H1 (cell line): ENCODE measurements at regions not wholly inside any gene's neighbourhood (a gene's known extent, or its start where the extent isn't known, plus 50 kb on each side); places are given as distances from the start of the nearest gene placed in this dataset.

Experiments used
- CTCF ChIA-PET: fragments of 300-600 bp; sonication (Branson Sonifier 250); formaldehyde crosslinking; loops from one replicate; lab custom pipeline; 2021; ENCODE audit not compliant: partially characterized antibody; lab: Charles Lee
- POLR2A ChIA-PET: fragments of 300-600 bp; sonication (Branson Sonifier 250); formaldehyde crosslinking; loops from one replicate; lab custom pipeline; 2021; ENCODE audit warnings: inconsistent platforms; ENCODE audit not compliant: partially characterized antibody; lab: Charles Lee
- DNase-seq, 2 experiments: peaks; one replicate each; pipeline versions ENCODE4 v3.0.0 to v3.0.0-alpha.2; 2010 to 2022; ENCODE audit warnings: low spot score in 2 of 2, low read depth in 1 of 2, mixed read lengths in 1 of 2
- FAIRE-seq: peaks from 2 replicates; lab custom pipeline; 2011; peaks lifted over from hg19 to GRCh38; lab: Jason Lieb, UNC
- H2AFZ ChIP-seq: 2 replicates; pipeline ENCODE4 v1.8.1; 2012; ENCODE audit warnings: low read length, inconsistent platforms
- H2AK5ac ChIP-seq: 2 replicates; pipeline ENCODE4 v1.6.1; 2013; ENCODE audit warnings: low read depth, low read length
- H2BK120ac ChIP-seq: replicated peaks from 2 replicates; pipeline ENCODE3; 2013; ENCODE audit warnings: low read depth, low read length, inconsistent platforms
- H2BK12ac ChIP-seq: 2 replicates; pipeline ENCODE4 v1.6.1; 2013; ENCODE audit warnings: low read depth, low read length
- H2BK15ac ChIP-seq: 2 replicates; pipeline ENCODE4 v1.6.1; 2013; ENCODE audit warnings: low read length
- H2BK20ac ChIP-seq: 2 replicates; pipeline ENCODE4 v1.6.1; 2013; ENCODE audit warnings: low read length
- H2BK5ac ChIP-seq: 2 replicates; pipeline ENCODE4 v1.6.1; 2013; ENCODE audit warnings: low read depth, low read length
- H3K14ac ChIP-seq: 2 replicates; pipeline ENCODE4 v1.6.1; 2013; ENCODE audit warnings: inconsistent platforms; ENCODE audit not compliant: insufficient read length
- H3K18ac ChIP-seq: 2 replicates; pipeline ENCODE4 v1.6.1; 2013; ENCODE audit warnings: low read length; ENCODE audit errors: extremely low read depth
- H3K23ac ChIP-seq: 2 replicates; pipeline ENCODE4 v1.6.1; 2013; ENCODE audit warnings: inconsistent platforms; ENCODE audit not compliant: insufficient read length
- H3K23me2 ChIP-seq: 2 replicates; pipeline ENCODE4 v1.6.1; 2013; ENCODE audit warnings: low read depth, low read length
- H3K27ac ChIP-seq: 2 replicates; pipeline ENCODE4 v1.6.1; 2011; ENCODE audit warnings: low read depth, low read length, inconsistent platforms
- H3K27me3 ChIP-seq, 4 experiments: replicated peaks in 1 of 4; 1 replicate in 1 of 4; 2 replicates in 3 of 4; pipeline versions ENCODE4 v1.6.1 to v1.8.1; 2011 to 2013; ENCODE audit warnings: low read length in 3 of 4, mild to moderate bottlenecking in 3 of 4, inconsistent platforms in 2 of 4, mixed read lengths in 2 of 4, moderate library complexity in 1 of 4; ENCODE audit not compliant: control insufficient read depth in 3 of 4, insufficient read depth in 3 of 4; ENCODE audit errors: extremely low read depth in 1 of 4
- H3K36me3 ChIP-seq, 4 experiments: 2 replicates each; pipeline versions ENCODE4 v1.6.1 to v1.8.1; 2011 to 2013; ENCODE audit warnings: mild to moderate bottlenecking in 4 of 4, low read length in 3 of 4, moderate library complexity in 2 of 4, control low read depth in 1 of 4, inconsistent platforms in 1 of 4; ENCODE audit not compliant: insufficient read depth in 4 of 4, control insufficient read depth in 2 of 4
- H3K4ac ChIP-seq: replicated peaks from 2 replicates; pipeline ENCODE3; 2013; ENCODE audit warnings: low read length, low read depth, mixed read lengths, inconsistent platforms; ENCODE audit not compliant: insufficient read length
- H3K4me1 ChIP-seq, 4 experiments: replicated peaks in 1 of 4; 1 replicate in 1 of 4; 2 replicates in 3 of 4; pipeline versions ENCODE4 v1.6.1 to v1.8.1; 2011 to 2013; ENCODE audit warnings: low read length in 3 of 4, inconsistent platforms in 2 of 4, mixed read lengths in 1 of 4; ENCODE audit not compliant: insufficient read depth in 4 of 4, control insufficient read depth in 3 of 4
- H3K4me2 ChIP-seq, 2 experiments: 2 replicates each; pipeline versions ENCODE4 v1.6.1 to v1.8.1; 2011 to 2013; ENCODE audit warnings: low read depth in 2 of 2, low read length in 2 of 2, control low read depth in 1 of 2, inconsistent platforms in 1 of 2, mild to moderate bottlenecking in 1 of 2; ENCODE audit not compliant: insufficient read depth in 1 of 2
- H3K4me3 ChIP-seq, 4 experiments: fragments of 200-600, 300-600 bp in 1 of 4; sonication (generic), shearing (Covaris generic), sonication (Bioruptor Twin) in 1 of 4; 2 replicates each; pipeline versions ENCODE4 v1.5.1 to v1.8.1; 2011 to 2016; ENCODE audit warnings: low read length in 4 of 4, low read depth in 3 of 4, control low read depth in 2 of 4, inconsistent platforms in 2 of 4, mild to moderate bottlenecking in 2 of 4, mixed read lengths in 1 of 4, moderate library complexity in 1 of 4; ENCODE audit not compliant: insufficient read depth in 2 of 4; ENCODE audit errors: extremely low read depth in 1 of 4
- H3K56ac ChIP-seq: replicated peaks from 2 replicates; pipeline ENCODE3; 2013; ENCODE audit warnings: low read depth, mild to moderate bottlenecking, mixed read lengths, low read length, inconsistent platforms; ENCODE audit not compliant: insufficient read length
- H3K79me1 ChIP-seq: 2 replicates; pipeline ENCODE4 v1.6.1; 2013; ENCODE audit warnings: low read depth, low read length, control low read depth
- H3K79me2 ChIP-seq, 2 experiments: 2 replicates each; pipeline versions ENCODE4 v1.6.1 to v1.8.1; 2012 to 2013; ENCODE audit warnings: low read length in 2 of 2, mild to moderate bottlenecking in 2 of 2, inconsistent platforms in 1 of 2; ENCODE audit not compliant: insufficient read depth in 2 of 2, control insufficient read depth in 1 of 2
- H3K9ac ChIP-seq, 4 experiments: replicated peaks in 1 of 4; 1 replicate in 1 of 4; 2 replicates in 3 of 4; pipeline versions ENCODE4 v1.6.1 to v1.8.1; 2011 to 2013; ENCODE audit warnings: low read depth in 3 of 4, low read length in 3 of 4, control low read depth in 2 of 4, mild to moderate bottlenecking in 2 of 4, moderate library complexity in 2 of 4, inconsistent platforms in 1 of 4; ENCODE audit errors: extremely low read depth in 1 of 4
- H3K9me3 ChIP-seq, 2 experiments: 2 replicates each; pipeline versions ENCODE4 v1.6.1 to v1.8.1; 2012 to 2013; ENCODE audit warnings: mild to moderate bottlenecking in 2 of 2, moderate library complexity in 2 of 2, control low read depth in 1 of 2, inconsistent platforms in 1 of 2, low read depth in 1 of 2, low read length in 1 of 2, mixed read lengths in 1 of 2; ENCODE audit not compliant: insufficient read depth in 2 of 2
- H4K20me1 ChIP-seq, 2 experiments: replicated peaks in 1 of 2; 2 replicates each; pipeline versions ENCODE3 to v1.8.1; 2011 to 2013; ENCODE audit warnings: inconsistent platforms in 2 of 2, low read length in 2 of 2, mild to moderate bottlenecking in 1 of 2; ENCODE audit not compliant: insufficient read depth in 2 of 2, control insufficient read depth in 1 of 2
- H4K5ac ChIP-seq: 2 replicates; pipeline ENCODE4 v1.6.1; 2013; ENCODE audit warnings: low read length, low read depth, mixed read lengths, inconsistent platforms; ENCODE audit not compliant: insufficient read length
- H4K8ac ChIP-seq: 2 replicates; pipeline ENCODE4 v1.8.0; 2013; ENCODE audit warnings: mild to moderate bottlenecking, moderate library complexity, low read length, inconsistent platforms; ENCODE audit not compliant: insufficient read depth; ENCODE audit errors: extremely low read depth
- H4K91ac ChIP-seq: replicated peaks from 2 replicates; pipeline ENCODE3; 2013; ENCODE audit warnings: low read length, mixed read lengths, inconsistent platforms; ENCODE audit not compliant: insufficient read length
- GTF2F1 ChIP-seq: IDR thresholded peaks from 2 replicates; pipeline ENCODE4 v1.6.1; 2012; ENCODE audit warnings: low read depth, low read length, improper control_type of control experiment, borderline replicate concordance
- WGBS, 2 experiments: shearing (Covaris generic) in 1 of 2; methylation state at CpG; one replicate each; pipeline versions ENCODE4 v1.1.6 to v1.1.7; 2013 to 2015; ENCODE audit warnings: low lambda C conversion rate in 2 of 2, mixed read lengths in 2 of 2, inconsistent platforms in 1 of 2, low coverage in 1 of 2, missing lambda C conversion rate in 1 of 2; ENCODE audit not compliant: insufficient replicate concordance in 2 of 2, insufficient coverage in 1 of 2, insufficient read length in 1 of 2; ENCODE audit errors: extremely low coverage in 1 of 2, missing lambda C conversion rate in 1 of 2; 5-methylcytosine and 5-hydroxymethylcytosine counted together

DNA sequence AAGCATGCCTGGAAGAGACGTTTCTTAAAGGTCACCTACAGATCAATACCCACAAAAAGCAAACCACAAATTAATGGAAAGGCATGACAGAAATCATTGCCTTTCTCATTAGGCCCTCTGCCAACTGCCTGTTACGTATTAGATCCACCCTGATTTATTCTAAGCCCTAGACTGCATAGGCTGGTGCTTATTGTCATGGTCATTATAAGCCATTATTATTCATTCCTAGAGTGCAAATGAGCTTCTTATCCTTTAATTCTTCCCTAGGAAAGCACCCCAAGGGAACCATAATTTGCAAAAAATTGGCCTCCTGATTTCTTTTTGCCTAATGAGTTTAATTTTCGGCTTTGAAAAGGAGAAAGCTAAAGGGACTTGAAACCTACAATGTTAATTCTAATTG, 184.2 kb upstream of the GPRIN3 start:
- POLR2A ChIA-PET: no interaction called here
- Histone ChIP-seq H3K27ac (no peak overlapping the region), H3K4me2 (peak overlapping the region in 1 of 2 experiments; percentile 58; a peak in 2 of 4 replicates)
- no peak for TF ChIP-seq GTF2F1

More for the DNA sequence above, 184.2 kb upstream of the GPRIN3 start:
- H2AK5ac ChIP-seq: no peak overlapping the region
- peaks cover 0 to 3% (median under 1%) of the 10 kb centered on the region in 4 experiments; a peak in 3 of 7 replicates for H3K4me1 ChIP-seq
- H3K79me2 ChIP-seq: no peaks in the 10 kb centered on the region
- H2AFZ ChIP-seq: no peak overlapping the region
- no peak overlapping the region for H3K56ac ChIP-seq
- no peak overlapping the region for H2BK120ac ChIP-seq
- 0 out of 2 replicates have a peak overlapping the region, but pooled peaks have one; percentile 47 for H2BK5ac ChIP-seq
- no peak overlapping the region for H3K23ac ChIP-seq
- no peaks in the 10 kb centered on the region for H4K20me1 ChIP-seq
- H4K91ac ChIP-seq: no peak overlapping the region
- no peak overlapping the region for H2BK15ac ChIP-seq
- no peaks in the 10 kb centered on the region for H3K23me2 ChIP-seq
- H3K4ac ChIP-seq: no peak overlapping the region
- H2BK12ac ChIP-seq: no peak overlapping the region
- H3K79me1 ChIP-seq: no peaks in the 10 kb centered on the region
- H3K14ac ChIP-seq: no peak overlapping the region
- WGBS, 2 experiments: 28% methylated on average over 3 of the region's 3 CpGs; no CpG with 5 or more reads in 1 of the 2 experiments
- CTCF ChIA-PET: interaction anchor here (0.6 to 1.3 kb wide), 3 partner anchors 10 to 1092 kb away, joined by 3 read pairs; no protein-coding TSS in a partner anchor
- no peak overlapping the region for H2BK20ac ChIP-seq
- H3K18ac ChIP-seq: no peak overlapping the region
- FAIRE-seq (peak; percentile 81), DNase-seq (no peak)
- H3K9ac ChIP-seq: no peak overlapping the region
- no peaks in the 10 kb centered on the region; a peak in 1 of 8 replicates for H3K36me3 ChIP-seq
- H3K9me3 ChIP-seq: peaks cover 0 to 3% of the 10 kb centered on the region in 2 experiments; a peak in 2 of 4 replicates
- no peaks in the 10 kb centered on the region for H3K27me3 ChIP-seq
- peak overlapping the region in 1 of 4 experiments; percentile 43; a peak in 1 of 8 replicates for H3K4me3 ChIP-seq
- H4K8ac ChIP-seq: no peak overlapping the region
- H4K5ac ChIP-seq: no peak overlapping the region
